Fibroblast of the aortic adventitia (primary cell): ENCODE measurements at regions not wholly inside any gene's neighbourhood (a gene's known extent, or its start where the extent isn't known, plus 50 kb on each side); places are given as distances from the start of the nearest gene placed in this dataset.
"Not testable (repeated sequence)": the region's sequence is repeated elsewhere in the genome, so short reads cannot be mapped to it uniquely, and the experiment has no call there.

Experiments
- DNase-seq: peaks from one replicate; pipeline ENCODE4 v3.0.0-alpha.2; 2010; ENCODE audit warnings: low read depth
- H3K4me3 ChIP-seq: 2 replicates; pipeline ENCODE4 v1.5.1; 2011; ENCODE audit warnings: low read depth, mild to moderate bottlenecking, control low read depth, low read length, moderate library complexity
- TF ChIP-seq, protein P1 (sequence below): IDR thresholded peaks from 2 replicates; pipeline ENCODE4 v1.5.1; 2011; ENCODE audit warnings: mild to moderate bottlenecking, low read length, control low read depth, inconsistent platforms; ENCODE audit not compliant: insufficient read depth

DNA sequence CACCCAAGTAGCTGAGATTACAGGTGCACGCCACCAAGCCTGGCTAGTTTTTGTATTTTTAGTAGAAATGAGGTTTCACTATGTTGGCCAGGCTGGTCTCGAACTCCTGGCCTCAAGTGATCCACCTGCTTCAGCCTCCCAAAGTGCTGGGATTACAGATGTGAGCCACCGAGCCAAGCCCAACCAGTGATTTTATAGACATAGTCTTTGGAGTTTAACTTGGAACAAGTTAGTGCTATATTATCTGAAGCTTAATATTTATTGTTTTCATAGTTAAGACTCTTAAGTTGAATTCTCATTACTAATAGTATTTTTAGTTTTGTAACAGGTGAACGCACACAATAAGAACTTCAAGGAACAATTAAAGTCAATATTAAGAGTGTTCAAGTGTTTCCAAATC is 122.1 kb downstream of the SPAG6 start:
- DNase-seq, H3K4me3 ChIP-seq: not testable (repeated sequence)

DNA sequence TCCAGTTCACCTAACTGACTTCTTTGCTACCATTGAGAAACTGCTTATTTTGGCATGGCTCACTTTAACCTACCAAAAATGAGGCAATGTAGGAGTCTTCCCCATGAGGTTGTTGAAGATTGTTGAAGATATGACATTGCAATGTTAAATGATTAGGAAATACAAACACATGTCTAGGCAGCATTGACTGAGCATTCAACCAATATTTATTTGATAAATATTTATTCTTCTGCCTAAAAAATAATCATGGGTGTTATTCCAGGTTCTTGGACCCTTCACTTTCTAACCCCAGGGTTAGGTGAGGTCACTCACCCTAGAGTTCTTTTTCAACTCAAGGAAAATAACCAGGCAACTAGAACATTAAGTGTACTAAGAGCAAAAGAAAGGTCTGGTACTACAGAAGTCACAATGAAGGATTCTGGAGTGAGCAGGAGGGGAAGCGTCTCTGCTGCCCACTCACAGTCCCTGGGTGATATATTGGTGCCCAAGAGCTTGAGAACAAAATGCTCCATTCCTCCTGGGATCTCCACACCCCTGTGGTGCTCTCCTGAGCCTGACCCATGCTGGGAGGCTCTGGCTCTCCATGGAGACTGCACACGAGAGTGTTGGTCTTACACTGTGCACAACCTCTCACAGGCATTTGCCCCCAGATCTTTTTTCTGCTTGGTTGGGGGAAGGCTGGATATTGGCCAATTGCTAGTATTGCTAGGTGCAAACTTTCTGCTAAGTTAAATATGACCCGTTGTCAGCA is 123.4 kb downstream of the SPAG6 start:
- no peak for DNase-seq
- no peak overlapping the region for H3K4me3 ChIP-seq
- TF ChIP-seq, protein P1, sequence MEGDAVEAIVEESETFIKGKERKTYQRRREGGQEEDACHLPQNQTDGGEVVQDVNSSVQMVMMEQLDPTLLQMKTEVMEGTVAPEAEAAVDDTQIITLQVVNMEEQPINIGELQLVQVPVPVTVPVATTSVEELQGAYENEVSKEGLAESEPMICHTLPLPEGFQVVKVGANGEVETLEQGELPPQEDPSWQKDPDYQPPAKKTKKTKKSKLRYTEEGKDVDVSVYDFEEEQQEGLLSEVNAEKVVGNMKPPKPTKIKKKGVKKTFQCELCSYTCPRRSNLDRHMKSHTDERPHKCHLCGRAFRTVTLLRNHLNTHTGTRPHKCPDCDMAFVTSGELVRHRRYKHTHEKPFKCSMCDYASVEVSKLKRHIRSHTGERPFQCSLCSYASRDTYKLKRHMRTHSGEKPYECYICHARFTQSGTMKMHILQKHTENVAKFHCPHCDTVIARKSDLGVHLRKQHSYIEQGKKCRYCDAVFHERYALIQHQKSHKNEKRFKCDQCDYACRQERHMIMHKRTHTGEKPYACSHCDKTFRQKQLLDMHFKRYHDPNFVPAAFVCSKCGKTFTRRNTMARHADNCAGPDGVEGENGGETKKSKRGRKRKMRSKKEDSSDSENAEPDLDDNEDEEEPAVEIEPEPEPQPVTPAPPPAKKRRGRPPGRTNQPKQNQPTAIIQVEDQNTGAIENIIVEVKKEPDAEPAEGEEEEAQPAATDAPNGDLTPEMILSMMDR, result no peak

GRCh38 chr10:22473044-22473443 is 127.7 kb downstream of the SPAG6 start:
- TF ChIP-seq, protein P1, result no peak
- no peak for DNase-seq
- H3K4me3 ChIP-seq, result no peak overlapping the region

GRCh38 chr10:22473459-22473858 is 128.2 kb downstream of the SPAG6 start:
- TF ChIP-seq, protein P1, result no peak
- no peak overlapping the region for H3K4me3 ChIP-seq
- DNase-seq, result peak; percentile 37

- H3K4me3 ChIP-seq, result peak overlapping the region; percentile 51
- TF ChIP-seq, protein P1, result no peak
- DNase-seq, result no peak
These were observed 130.6 kb downstream of the SPAG6 start for GRCh38 chr10:22475651-22476600.

DNA sequence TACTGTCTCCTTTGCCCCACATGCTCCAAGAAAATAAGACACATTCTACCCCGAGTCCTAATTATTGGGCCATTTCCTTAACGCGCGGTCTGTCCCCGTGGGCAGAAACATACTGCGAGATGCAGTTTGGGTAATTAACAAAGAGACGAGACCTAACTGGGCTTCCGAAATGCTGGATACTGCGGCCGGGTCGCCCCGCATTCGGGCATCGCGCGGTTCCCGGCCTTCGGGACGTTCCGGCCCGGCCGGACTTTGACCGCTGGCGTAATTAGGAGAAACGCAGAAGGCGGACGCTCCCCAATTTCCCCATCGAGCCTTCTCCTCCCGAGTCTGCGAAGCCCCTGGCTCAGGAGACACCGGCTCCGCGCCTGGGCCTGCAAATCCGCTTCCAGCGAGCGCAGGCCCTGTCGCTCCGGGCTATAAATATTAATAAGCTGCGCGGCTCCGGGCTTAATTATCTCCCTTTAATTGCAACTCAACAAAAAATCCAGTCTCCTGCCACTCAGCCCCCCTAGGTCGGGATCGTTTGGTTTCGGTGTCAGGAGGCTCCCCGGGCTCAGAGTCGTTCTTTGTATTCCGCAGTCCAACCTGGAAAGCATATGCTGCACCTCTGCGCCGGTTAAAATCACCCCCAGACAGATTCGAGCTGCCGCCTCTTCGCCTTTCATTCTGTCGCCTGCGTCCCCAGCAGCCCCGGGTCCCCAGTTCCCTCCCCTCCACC is 131.5 kb downstream of the SPAG6 start:
- DNase-seq, result no peak
- H3K4me3 ChIP-seq, result no peak overlapping the region
- TF ChIP-seq, protein P1, result no peak
